Left ventricle myocardium superior (tissue), 1 donor: ENCODE measurements at regions not wholly inside any gene's neighbourhood (a gene's known extent, or its start where the extent isn't known, plus 50 kb on each side); places are given as distances from the start of the nearest gene placed in this dataset.

Experiments
- ATAC-seq: fragments of 200-7000 bp; cut with Tn5 transposase; one replicate; pipeline ENCODE4 v1.9.1; 2020; ENCODE audit warnings: mild to moderate bottlenecking, moderate library complexity
- DNase-seq: peaks from one replicate; pipeline ENCODE4 v3.0.0-alpha.2; 2020
- intact Hi-C: fragments of 100-400 bp; cut with micrococcal nuclease; formaldehyde crosslinking; loops from one replicate; pipeline ENCODE4 v1.11.0; 2022
- donor health status: DM: no; HTN: yes; CAD: no; lungs with severe emphysema.

DNA sequence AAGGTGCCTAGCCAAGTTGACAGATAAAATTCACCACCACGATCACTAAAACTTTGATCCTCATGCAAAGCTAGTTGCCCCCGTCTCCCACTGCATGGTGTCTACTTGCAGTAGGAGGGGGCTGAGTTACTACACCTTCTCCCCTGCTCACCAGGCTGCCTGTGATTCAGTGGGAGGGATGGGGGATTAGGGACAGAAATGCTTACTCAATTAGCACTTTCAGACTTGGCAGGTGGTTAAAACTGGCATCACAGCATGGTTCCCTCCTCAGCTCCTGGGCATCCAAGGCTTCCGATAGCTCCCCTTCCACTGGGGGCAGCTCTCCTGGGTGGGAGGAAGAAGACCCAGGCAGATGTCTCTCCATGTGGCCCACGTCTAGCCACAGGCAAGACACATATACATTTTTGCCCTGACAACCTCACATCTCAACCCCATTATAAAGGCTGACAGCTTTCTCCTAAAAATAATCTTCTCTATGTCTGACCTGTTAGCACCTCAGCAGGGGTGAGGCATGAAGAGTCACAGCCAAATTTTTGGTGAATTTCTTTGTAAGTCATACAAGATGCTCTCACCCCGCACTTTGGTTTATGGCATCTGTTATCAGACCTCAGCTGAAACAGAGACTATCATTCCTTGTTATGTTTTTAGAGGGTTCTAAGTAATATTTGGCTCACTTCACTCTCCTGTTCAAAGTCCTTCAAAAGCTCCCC is 369.0 kb downstream of the SV2B start:
- ATAC-seq = no peak
- no peak for DNase-seq
- intact Hi-C loops = no loop called here

DNA sequence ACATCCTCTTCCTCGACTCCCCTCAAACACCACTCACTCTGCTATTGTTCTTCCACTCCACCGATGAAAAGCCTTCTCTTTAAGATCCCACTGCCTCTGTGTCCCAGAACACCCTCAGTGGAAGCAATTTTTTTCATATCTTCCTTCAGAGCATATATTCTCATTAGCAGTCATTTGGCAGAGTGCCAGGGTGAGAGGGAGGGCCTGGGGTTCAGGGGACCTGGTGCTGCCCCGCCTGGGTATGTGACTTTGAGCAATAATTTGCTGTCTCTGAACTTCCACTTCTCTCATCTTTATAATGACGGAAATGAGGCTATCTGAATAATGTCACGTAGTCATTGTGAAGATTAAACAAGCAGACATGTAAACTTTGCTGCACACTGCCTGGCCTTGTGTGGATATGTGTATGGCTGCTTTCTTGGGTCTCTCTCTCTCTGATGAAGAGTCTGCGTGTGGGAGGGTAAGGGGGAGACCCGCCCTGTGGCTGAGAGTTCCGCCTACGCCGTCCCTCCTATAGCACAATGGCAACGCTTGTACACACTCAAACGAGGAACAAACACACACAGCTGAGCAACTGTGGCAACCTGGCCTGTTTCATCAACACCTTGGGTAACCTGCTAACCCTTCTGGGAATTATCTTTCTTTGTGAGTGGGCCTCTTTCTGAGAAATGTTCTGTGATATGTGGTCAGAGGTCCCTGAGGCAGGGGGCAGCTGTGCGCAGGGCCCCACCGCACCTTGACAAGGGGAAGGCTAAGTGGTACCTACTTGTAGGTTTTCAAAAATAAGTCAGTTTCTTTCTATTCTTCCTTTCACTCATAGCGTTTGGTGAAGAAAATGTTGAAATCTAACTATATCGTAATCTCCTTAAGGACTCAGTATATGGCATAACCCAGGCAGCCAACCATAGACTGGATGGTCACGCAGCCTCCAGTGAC is 369.8 kb downstream of the SV2B start:
- no peak for DNase-seq

DNA sequence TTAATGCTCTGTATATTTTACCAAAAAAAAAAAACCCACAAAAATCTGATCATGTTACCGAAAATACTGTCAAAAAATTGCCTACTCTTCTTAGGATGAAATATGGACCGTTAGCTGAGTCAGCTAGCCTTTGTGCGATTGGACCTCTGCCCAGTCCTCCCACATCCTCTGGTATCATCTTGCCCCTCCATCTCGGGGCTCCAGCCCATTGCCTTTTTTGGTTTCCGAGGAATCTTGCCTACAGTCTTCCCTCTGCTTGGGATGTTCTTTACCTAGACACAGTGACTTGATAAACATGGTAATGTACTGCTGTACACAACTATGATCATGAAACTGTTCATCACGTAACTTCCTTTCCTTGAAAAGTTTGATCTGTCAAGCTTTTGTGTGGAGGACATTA is 371.4 kb downstream of the SV2B start:
- ATAC-seq = no peak
- intact Hi-C loops = no loop called here
- no peak for DNase-seq

More for the DNA sequence above, 369.8 kb downstream of the SV2B start:
- intact Hi-C loops = no loop called here
- ATAC-seq = no peak

GRCh38 chr15:91472316-91472756 is 372.3 kb downstream of the SV2B start:
- no peak for DNase-seq
- ATAC-seq = no peak
- intact Hi-C loops = no loop called here

- no peak for ATAC-seq
- DNase-seq = no peak
- intact Hi-C loops = no loop called here
These were observed 374.0 kb downstream of the SV2B start for GRCh38 chr15:91473894-91474545.

GRCh38 chr15:91476861-91477260 is 376.6 kb upstream of the SLCO3A1 start:
- intact Hi-C loops = no loop called here
- ATAC-seq = no peak
- no peak for DNase-seq

DNA sequence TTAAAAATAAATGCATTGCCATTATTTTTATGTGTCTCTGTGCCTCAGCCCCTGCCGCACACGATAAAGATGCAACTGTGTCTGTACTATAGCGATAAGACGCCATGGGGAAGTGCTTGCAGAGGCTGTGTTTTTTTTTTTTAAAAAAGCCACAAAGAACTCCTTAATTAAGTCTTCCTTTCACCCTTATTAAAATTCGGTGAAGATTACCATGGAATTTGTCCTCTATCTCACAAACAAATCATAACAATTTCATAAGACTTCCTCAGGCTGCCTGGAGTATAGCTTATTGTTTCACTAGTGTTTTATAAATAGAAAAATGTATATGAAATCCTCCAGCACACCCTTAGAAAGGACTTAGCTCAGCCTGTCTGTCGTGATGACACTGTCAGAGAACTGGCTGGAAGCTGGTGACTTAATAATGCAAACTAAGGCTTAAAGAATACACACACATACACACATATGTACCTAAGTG is 374.8 kb upstream of the SLCO3A1 start:
- DNase-seq (no peak), ATAC-seq (no peak)
- intact Hi-C loops = no loop called here

- ATAC-seq (no peak), DNase-seq (no peak)
- intact Hi-C loops = no loop called here
These were observed 373.1 kb upstream of the SLCO3A1 start for GRCh38 chr15:91480426-91480825.

DNA sequence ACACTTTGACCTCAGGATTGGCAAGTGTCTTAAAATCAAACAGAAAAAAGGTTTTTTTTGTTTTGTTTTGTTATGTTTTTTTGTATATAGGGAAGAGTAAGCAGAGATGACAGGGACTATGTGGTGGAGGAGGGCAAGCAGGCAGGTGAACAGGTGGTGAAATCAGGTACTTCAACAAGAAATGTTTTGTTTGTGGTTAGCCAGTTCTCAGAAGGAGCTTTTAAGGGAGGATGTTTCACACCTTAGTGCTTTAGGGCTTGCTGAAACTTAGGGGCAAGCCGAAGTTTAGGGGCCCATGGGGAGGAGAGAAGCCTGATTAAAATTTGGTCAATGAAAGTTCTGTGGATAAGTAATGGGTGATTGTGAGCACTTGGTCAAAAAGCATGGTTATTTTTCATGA is 370.7 kb upstream of the SLCO3A1 start:
- intact Hi-C loops = no loop called here
- ATAC-seq = no peak
- no peak for DNase-seq

DNA sequence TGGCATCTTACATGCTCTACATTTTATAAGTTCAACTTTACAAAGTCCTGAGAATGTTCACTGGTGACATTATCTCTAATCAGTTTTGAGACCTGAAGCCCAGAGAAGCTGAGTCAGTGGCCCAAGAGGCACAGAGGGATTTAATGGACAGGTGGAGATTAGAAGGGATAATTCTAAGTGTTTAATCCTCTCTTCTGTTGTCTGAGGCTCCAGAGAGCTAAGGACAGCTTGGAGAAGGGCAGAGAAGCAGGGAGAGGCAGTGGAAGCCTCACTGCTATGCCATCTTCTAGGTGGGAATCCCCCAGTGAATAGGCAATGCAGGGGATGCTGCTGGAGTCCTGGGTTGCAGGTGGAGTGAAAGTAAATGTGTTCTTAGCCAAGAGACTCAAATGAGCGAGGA is 369.4 kb upstream of the SLCO3A1 start:
- ATAC-seq (no peak), DNase-seq (no peak)
- intact Hi-C loops = no loop called here

- ATAC-seq (no peak), DNase-seq (no peak)
- intact Hi-C loops = no loop called here
These were observed 365.1 kb upstream of the SLCO3A1 start for GRCh38 chr15:91488452-91488851.

GRCh38 chr15:91490211-91490610 is 363.3 kb upstream of the SLCO3A1 start:
- DNase-seq = no peak
- no peak for ATAC-seq
- intact Hi-C loops = no loop called here

- DNase-seq (no peak), ATAC-seq (no peak)
- intact Hi-C loops = no loop called here
These were observed 362.2 kb upstream of the SLCO3A1 start for GRCh38 chr15:91491101-91491950.

DNA sequence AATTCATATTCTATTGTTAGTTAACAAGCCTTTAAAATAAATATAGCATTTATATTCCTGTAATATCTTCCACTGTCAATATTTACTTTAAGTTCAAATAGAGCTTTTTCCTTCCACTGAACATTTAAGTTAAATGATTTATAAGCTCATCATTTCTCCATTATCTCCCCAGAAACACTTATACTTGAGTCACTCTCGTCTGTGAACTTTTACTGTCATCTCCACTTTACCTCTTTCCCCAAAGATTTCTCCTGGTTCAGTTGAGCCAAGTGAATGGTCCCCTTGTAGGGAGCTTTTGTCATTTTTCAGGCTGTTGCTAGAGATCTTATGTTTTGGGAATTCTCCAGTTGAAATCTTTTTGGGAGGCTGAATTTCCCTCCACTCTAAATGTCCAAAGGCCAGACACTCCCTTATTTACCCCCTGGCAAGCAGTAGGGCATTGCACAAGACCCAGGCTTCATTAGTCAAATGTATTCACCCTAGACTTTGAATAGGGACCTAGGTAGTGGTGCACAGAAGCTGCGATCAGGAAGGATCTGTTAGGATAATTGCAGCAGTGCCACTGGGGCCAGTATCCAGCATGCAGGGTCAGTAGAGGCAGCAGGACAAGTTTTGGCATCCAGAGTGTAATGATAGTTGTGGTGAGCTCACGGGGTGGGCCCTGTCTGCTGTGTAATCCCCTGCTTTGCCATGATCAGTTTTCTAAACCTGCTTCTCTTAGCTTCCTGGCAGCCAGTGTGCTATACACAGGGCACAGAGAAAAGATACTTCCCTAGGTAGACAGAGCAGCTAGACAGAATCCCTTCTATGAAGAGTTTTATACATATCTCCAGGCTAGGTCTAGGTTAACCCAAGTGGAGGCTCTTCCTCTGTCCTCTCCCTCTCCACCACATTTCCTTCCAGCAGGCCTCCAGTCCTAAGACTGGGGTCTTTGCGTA is 356.5 kb upstream of the SLCO3A1 start:
- ATAC-seq = no peak
- no peak for DNase-seq
- intact Hi-C loops = no loop called here

DNA sequence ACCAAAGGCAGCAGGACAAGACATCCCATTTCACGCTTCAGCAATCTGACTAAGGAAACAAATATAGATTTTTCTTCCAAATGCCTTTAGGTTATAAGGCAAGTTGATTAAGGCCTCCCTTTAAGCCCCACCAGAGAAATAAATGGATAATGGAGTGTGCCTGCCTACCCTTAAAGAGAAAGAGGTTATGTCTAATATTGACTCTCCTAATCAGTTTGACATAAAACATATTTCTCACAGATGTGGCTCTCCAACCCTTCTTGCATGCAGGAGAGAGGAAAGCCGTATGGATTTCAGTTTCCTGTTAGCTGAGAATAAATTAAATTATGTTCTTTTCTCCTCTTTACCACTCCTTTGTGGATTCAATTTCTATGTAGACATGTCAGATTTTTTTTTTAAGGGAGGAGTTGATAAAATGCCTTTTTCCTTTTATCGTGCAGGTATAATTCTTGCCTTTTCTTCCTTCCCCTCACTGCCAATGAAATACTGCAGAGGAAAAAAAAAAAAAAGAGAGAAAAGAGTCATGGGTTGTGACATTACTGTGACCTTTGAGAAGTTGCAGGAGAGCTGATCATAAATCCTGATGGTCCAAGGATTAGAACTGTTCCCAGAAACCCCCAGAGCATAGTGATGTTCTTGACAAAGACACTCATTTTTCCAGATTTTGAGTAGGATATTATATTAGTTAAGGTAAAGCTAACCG is 355.3 kb upstream of the SLCO3A1 start:
- intact Hi-C loops = no loop called here
- no peak for ATAC-seq
- DNase-seq = no peak

- intact Hi-C loops = no loop called here
- ATAC-seq = no peak
- DNase-seq = no peak
These were observed 354.8 kb upstream of the SLCO3A1 start for GRCh38 chr15:91498749-91499062.

GRCh38 chr15:91499774-91500383 is 353.6 kb upstream of the SLCO3A1 start:
- no peak for DNase-seq

More at GRCh38 chr15:91499774-91500383, 353.6 kb upstream of the SLCO3A1 start:
- intact Hi-C loops = no loop called here
- ATAC-seq = no peak
